ENCODE measurements at regions not wholly inside any gene's neighbourhood (a gene's known extent, or its start where the extent isn't known, plus 50 kb on each side); places are given as distances from the start of the nearest gene placed in this dataset.

- Histone ChIP-seq H3K27me3 (ENCODE audit: insufficient read depth, low read length, poor library complexity, severe bottlenecking) (no peaks in the 10 kb centered on the region), H4K20me1 (ENCODE audit: insufficient read depth, low read length, poor library complexity, severe bottlenecking) (no peaks in the 10 kb centered on the region), H2AFZ (ENCODE audit: low read length) (no peak overlapping the region), H3K9me3 (ENCODE audit: insufficient read depth, low read depth, low read length) (no peaks in the 10 kb centered on the region), H3K9me2 (replicated peaks; ENCODE audit: low read depth, low read length) (no peaks in the 10 kb centered on the region), H3K36me3 (ENCODE audit: insufficient read depth, low read length) (no peaks in the 10 kb centered on the region), H3K4me3 (ENCODE audit: low read length, poor library complexity, severe bottlenecking) (no peak overlapping the region), H3K4me2 (ENCODE audit: low read depth, low read length, poor library complexity, severe bottlenecking) (no peak overlapping the region), H3K9ac (ENCODE audit: low read depth, low read length, poor library complexity, severe bottlenecking) (no peak overlapping the region), H3K4me1 (ENCODE audit: insufficient read depth, low read length, poor library complexity, severe bottlenecking) (no peaks in the 10 kb centered on the region), H3K79me2 (ENCODE audit: insufficient read depth, low read length) (no peaks in the 10 kb centered on the region), H3F3A (ENCODE audit: low read depth) (no peaks in the 10 kb centered on the region)
- TF ChIP-seq EZH2phosphoT487 (IDR thresholded peaks at IDR 0.05; ENCODE audit: borderline replicate concordance) (no peak), CTCF (conservative IDR thresholded peaks at IDR 0.05; ENCODE audit: low read length) (no peak)
These were observed 104.6 kb downstream of the PPP1R2C start for GRCh38 chrX:42673301-42673810.

GRCh38 chrX:42664680-42665079, 113.3 kb downstream of the PPP1R2C start:
- Histone ChIP-seq H3K4me3 (ENCODE audit: low read length, poor library complexity, severe bottlenecking) (no peak overlapping the region), H3K9me3 (ENCODE audit: insufficient read depth, low read depth, low read length) (no peaks in the 10 kb centered on the region), H2AFZ (ENCODE audit: low read length) (no peak overlapping the region), H3K9ac (ENCODE audit: low read depth, low read length, poor library complexity, severe bottlenecking) (no peak overlapping the region), H3K27me3 (ENCODE audit: insufficient read depth, low read length, poor library complexity, severe bottlenecking) (no peaks in the 10 kb centered on the region), H3K4me2 (ENCODE audit: low read depth, low read length, poor library complexity, severe bottlenecking) (no peak overlapping the region), H3F3A (ENCODE audit: low read depth) (no peaks in the 10 kb centered on the region), H3K79me2 (ENCODE audit: insufficient read depth, low read length) (no peaks in the 10 kb centered on the region), H4K20me1 (ENCODE audit: insufficient read depth, low read length, poor library complexity, severe bottlenecking) (no peaks in the 10 kb centered on the region), H3K9me2 (replicated peaks; ENCODE audit: low read depth, low read length) (no peaks in the 10 kb centered on the region), H3K36me3 (ENCODE audit: insufficient read depth, low read length) (no peaks in the 10 kb centered on the region), H3K4me1 (ENCODE audit: insufficient read depth, low read length, poor library complexity, severe bottlenecking) (no peaks in the 10 kb centered on the region)
- TF ChIP-seq CTCF (conservative IDR thresholded peaks at IDR 0.05; ENCODE audit: low read length) (no peak), EZH2phosphoT487 (IDR thresholded peaks at IDR 0.05; ENCODE audit: borderline replicate concordance) (no peak)

GRCh38 chrX:42628471-42628870, 149.5 kb downstream of the PPP1R2C start:
- no peaks in the 10 kb centered on the region for H3K9me3 ChIP-seq (ENCODE audit: insufficient read depth, low read depth, low read length)
- H3K4me2 ChIP-seq (ENCODE audit: low read depth, low read length, poor library complexity, severe bottlenecking), result no peak overlapping the region
- H3K36me3 ChIP-seq (ENCODE audit: insufficient read depth, low read length), result no peaks in the 10 kb centered on the region
- H3K4me1 ChIP-seq (ENCODE audit: insufficient read depth, low read length, poor library complexity, severe bottlenecking), result no peaks in the 10 kb centered on the region
- H3K27me3 ChIP-seq (ENCODE audit: insufficient read depth, low read length, poor library complexity, severe bottlenecking), result no peaks in the 10 kb centered on the region
- no peaks in the 10 kb centered on the region for H3K9me2 ChIP-seq (replicated peaks; ENCODE audit: low read depth, low read length)
- no peaks in the 10 kb centered on the region for H4K20me1 ChIP-seq (ENCODE audit: insufficient read depth, low read length, poor library complexity, severe bottlenecking)
- H3F3A ChIP-seq (ENCODE audit: low read depth), result no peaks in the 10 kb centered on the region
- no peak overlapping the region for H3K9ac ChIP-seq (ENCODE audit: low read depth, low read length, poor library complexity, severe bottlenecking)
- TF ChIP-seq EZH2phosphoT487 (IDR thresholded peaks at IDR 0.05; ENCODE audit: borderline replicate concordance) (no peak), CTCF (conservative IDR thresholded peaks at IDR 0.05; ENCODE audit: low read length) (no peak)
- H3K79me2 ChIP-seq (ENCODE audit: insufficient read depth, low read length), result no peaks in the 10 kb centered on the region
- H2AFZ ChIP-seq (ENCODE audit: low read length), result no peak overlapping the region
- H3K4me3 ChIP-seq (ENCODE audit: low read length, poor library complexity, severe bottlenecking), result no peak overlapping the region

Measured in Loucy (cell line).